ENCODE measurements at regions not wholly inside any gene's neighbourhood (a gene's known extent, or its start where the extent isn't known, plus 50 kb on each side); places are given as distances from the start of the nearest gene placed in this dataset.

DNA sequence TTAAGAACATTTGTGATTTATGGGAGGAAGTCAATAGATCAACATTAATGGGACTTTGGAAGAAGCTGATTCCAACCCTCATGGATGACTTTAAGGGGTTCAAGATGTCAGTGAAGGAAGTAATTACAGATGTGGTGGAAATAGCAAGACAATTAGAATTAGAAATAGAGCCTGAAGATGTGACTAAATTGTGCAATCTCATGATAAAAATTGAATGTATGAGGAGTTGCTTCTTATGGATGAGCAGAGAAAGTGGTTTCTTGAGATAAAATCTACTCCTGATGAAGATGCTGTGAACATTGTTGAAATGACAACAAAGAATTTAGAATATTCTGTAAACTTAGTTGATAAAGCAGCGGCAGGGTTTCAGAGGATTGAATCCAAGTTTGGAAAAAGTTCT, 70.9 kb upstream of the NEUROD6 start:
- TF ChIP-seq ZNF274 (IDR thresholded peaks at IDR 0.05; ENCODE audit: low read depth, low read length) (no peak), SUZ12 (IDR thresholded peaks at IDR 0.05; ENCODE audit: extremely low read depth, insufficient read depth, insufficient read length) (no peak), YY1 (IDR thresholded peaks at IDR 0.05; ENCODE audit: insufficient read depth, insufficient read length) (no peak)
